Ovary (tissue), 7 donors: ENCODE measurements at regions not wholly inside any gene's neighbourhood (a gene's known extent, or its start where the extent isn't known, plus 50 kb on each side); places are given as distances from the start of the nearest gene placed in this dataset.
"Not testable (repeated sequence)": the region's sequence is repeated elsewhere in the genome, so short reads cannot be mapped to it uniquely, and the experiment has no call there.

Source experiments
- DNase-seq, 5 donors: peaks; one replicate each; pipeline ENCODE4 v3.0.0-alpha.2; 2019 to 2020
- H3K27ac ChIP-seq, 2 donors: fragments of 200-600 bp; one replicate each; pipeline versions ENCODE4 v1.5.1 to v1.8.0; 2019 to 2022
- H3K27me3 ChIP-seq: fragments of 200-600 bp; one replicate; pipeline ENCODE4 v1.8.0; 2022
- H3K36me3 ChIP-seq: fragments of 200-600 bp; sonication (generic); one replicate; pipeline ENCODE4 v1.5.1; 2019
- H3K4me1 ChIP-seq: one replicate; pipeline ENCODE4 v1.8.1; 2013; ENCODE audit warnings: mild to moderate bottlenecking, moderate library complexity; ENCODE audit not compliant: insufficient read depth
- H3K4me3 ChIP-seq: fragments of 200-600 bp; sonication (generic); one replicate; pipeline ENCODE4 v1.5.1; 2017
- H3K9me3 ChIP-seq, 2 donors: fragments of 200-600 bp in 1 of 2; sonication (generic) in 1 of 2; one replicate each; pipeline versions ENCODE4 v1.5.1 to v1.8.1; 2013 to 2019; ENCODE audit warnings: mild to moderate bottlenecking in 1 of 2, moderate library complexity in 1 of 2
- EP300 ChIP-seq: sonication (generic); formaldehyde crosslinking; IDR thresholded peaks from one replicate; pipeline ENCODE4 v1.6.1; 2017; ENCODE audit warnings: antibody characterized with exemption
- POLR2A ChIP-seq: fragments of 450-650 bp; IDR thresholded peaks from one replicate; pipeline ENCODE4 v1.6.1; 2017; ENCODE audit warnings: antibody characterized with exemption, mild to moderate bottlenecking, moderate library complexity
- WGBS, 3 donors: extraction: QIAGEN DNeasy Blood & Tissue Kit in 1 of 3; methylation state at CpG; one replicate each; pipeline versions ENCODE4 v1.1.5 to v1.1.7; 2013 to 2017; 5-methylcytosine and 5-hydroxymethylcytosine counted together
- intact Hi-C, 4 donors: fragments of 100-400 bp; cut with DNase I; formaldehyde crosslinking; loops; one replicate each; pipeline versions ENCODE4 v1.11.0 to v1.15.1; 2022 to 2023
- TF ChIP-seq, protein P1 (sequence below), 3 donors: fragments of 450-650 bp in 2 of 3; fragments of 200-600 bp in 1 of 3; IDR thresholded peaks; one replicate each; pipeline versions ENCODE4 v1.5.1 to v1.8.0; 2016 to 2022; ENCODE audit warnings: antibody characterized with exemption in 3 of 3, mild to moderate bottlenecking in 1 of 3
- donor health status: DM: no; HTN: no; CAD: no; lungs with moderate emphysema.
- donor health status: DM: no; HTN: no; CAD: no.
- donor health status: Bipolar disorder and iron deficiency.
- donor health status: DM: no; HTN: no; CAD: no.
- donor health status: DM: yes; HTN: yes; CAD: no.

DNA sequence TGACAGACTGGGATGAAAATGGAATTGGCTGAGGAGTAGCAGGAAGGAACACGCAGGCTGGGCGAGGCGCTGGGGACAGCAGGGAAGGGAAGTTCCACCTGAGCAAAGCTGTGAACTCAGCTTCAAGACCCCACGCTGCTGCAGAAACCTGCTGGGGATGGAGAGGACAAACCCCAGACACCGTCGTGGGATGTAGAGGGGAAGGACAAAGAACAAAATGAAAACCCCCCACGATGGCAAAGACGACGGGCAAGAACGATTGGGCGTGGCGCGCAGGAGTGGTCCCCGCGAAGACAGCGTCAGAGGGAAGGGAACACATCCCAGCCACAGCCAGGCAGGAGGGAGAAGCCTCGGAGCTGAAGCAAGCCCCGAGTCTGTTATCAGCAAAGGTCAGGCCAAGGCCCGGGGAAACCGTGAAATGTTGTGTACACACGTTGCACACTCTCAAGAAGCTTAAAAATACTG is 222.9 kb downstream of the NDUFA10 start:
- no peak overlapping the region for H3K27ac ChIP-seq
- no peaks in the 10 kb centered on the region for H3K36me3 ChIP-seq
- no peaks in the 10 kb centered on the region for H3K4me1 ChIP-seq
- intact Hi-C loops: no loop called here
- H3K4me3 ChIP-seq: no peak overlapping the region
- DNase-seq: peak in 1 of 5 donors; percentile 3
- H3K9me3 ChIP-seq: no peaks in the 10 kb centered on the region
- H3K27me3 ChIP-seq: no peaks in the 10 kb centered on the region
- WGBS, 3 donors: 66 to 73% (median 68%) methylated on average over 21 of the region's 21 CpGs
- TF ChIP-seq EP300: no peak
- no peak for TF ChIP-seq POLR2A
- TF ChIP-seq, protein P1, sequence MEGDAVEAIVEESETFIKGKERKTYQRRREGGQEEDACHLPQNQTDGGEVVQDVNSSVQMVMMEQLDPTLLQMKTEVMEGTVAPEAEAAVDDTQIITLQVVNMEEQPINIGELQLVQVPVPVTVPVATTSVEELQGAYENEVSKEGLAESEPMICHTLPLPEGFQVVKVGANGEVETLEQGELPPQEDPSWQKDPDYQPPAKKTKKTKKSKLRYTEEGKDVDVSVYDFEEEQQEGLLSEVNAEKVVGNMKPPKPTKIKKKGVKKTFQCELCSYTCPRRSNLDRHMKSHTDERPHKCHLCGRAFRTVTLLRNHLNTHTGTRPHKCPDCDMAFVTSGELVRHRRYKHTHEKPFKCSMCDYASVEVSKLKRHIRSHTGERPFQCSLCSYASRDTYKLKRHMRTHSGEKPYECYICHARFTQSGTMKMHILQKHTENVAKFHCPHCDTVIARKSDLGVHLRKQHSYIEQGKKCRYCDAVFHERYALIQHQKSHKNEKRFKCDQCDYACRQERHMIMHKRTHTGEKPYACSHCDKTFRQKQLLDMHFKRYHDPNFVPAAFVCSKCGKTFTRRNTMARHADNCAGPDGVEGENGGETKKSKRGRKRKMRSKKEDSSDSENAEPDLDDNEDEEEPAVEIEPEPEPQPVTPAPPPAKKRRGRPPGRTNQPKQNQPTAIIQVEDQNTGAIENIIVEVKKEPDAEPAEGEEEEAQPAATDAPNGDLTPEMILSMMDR (IDR thresholded peaks at IDR 0.05): no peak

DNA sequence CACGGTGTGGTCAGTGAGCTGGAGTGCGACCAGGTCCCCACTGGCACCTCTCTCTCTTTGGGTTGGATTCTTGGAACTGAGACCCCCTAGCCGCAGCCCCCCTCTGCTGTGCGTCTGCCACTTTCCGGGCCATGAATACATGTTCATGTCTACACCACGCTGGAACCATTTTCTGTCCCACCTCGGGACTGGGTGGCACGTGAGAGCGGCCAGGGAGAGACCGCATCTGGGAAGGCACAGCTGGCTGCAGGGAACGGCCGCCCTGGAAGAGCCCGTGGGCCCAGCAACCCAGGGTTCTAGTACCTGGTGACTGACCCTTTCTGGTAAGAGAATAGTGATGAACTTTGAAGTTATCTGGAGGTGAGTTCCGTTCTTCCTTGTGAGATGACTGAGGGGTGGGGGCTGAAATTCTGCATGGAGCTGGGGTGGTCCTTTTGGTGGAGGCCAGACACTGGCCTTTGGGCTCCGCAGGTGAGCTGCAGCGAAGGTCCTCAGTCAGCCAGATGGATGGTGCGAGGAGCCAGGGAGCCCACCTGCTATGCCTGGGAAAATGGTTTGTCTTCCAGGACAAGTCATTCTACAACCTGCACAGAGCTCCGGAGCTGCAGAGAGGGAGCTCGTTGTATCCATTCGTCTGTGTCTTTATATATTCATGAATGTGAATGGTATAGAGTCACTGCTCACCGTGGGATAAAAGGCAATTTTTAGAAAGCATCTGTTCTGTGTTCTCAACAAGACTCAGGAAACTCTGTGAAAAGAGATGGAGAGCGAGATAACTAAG is 223.5 kb downstream of the NDUFA10 start:
- TF ChIP-seq POLR2A: no peak
- no peak for TF ChIP-seq EP300
- TF ChIP-seq, protein P1 (IDR thresholded peaks at IDR 0.05): no peak
- Histone ChIP-seq H3K36me3 (no peaks in the 10 kb centered on the region), H3K27ac (no peak overlapping the region), H3K9me3 (no peaks in the 10 kb centered on the region), H3K4me3 (no peak overlapping the region), H3K27me3 (no peaks in the 10 kb centered on the region), H3K4me1 (no peaks in the 10 kb centered on the region)
- 85 to 93% (median 88%) methylated on average over 22 of the region's 22 CpGs for WGBS, 3 donors
- intact Hi-C loops: no loop called here
- peak in 2 of 5 donors; percentile 3 to 4 for DNase-seq

DNA sequence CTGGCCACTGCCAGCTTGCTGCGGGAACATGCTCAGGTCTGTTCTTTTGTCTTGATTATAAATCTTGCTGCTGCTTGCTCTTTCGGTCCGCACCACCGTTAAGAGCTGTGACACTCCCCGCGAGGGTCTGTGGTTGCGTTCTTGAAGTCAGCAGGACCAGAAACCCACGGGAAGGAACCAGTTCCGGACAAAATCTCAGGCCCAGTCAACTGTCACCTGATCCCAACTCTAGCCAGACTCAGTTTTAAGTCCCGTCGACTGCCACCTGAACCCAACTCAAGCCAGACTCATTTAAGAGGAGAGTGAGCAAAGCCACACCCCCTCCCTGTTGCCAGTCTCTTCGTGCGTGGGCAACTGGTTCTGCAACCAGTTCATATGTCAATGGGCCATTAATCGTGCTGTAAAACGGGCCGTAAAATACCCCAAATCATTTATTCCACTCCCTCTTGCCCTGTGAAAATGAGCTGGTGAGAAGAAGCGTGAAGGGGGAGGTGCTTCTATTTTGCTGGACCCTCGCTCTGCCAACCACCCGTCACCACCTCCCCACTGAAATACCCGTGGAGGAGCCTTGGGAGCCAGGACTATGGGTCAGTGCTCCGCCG is 224.3 kb downstream of the NDUFA10 start:
- H3K27ac ChIP-seq: no peak overlapping the region
- WGBS, 3 donors: 82 to 89% (median 83%) methylated on average over 22 of the region's 22 CpGs
- H3K36me3 ChIP-seq: no peaks in the 10 kb centered on the region
- peak in 2 of 5 donors; percentile 5 to 9 for DNase-seq
- H3K27me3 ChIP-seq: no peaks in the 10 kb centered on the region
- H3K9me3 ChIP-seq: no peaks in the 10 kb centered on the region
- TF ChIP-seq POLR2A (no peak), EP300 (no peak)
- TF ChIP-seq, protein P1 (IDR thresholded peaks at IDR 0.05): no peak
- H3K4me1 ChIP-seq: no peaks in the 10 kb centered on the region
- intact Hi-C loops: no loop called here
- H3K4me3 ChIP-seq: no peak overlapping the region

DNA sequence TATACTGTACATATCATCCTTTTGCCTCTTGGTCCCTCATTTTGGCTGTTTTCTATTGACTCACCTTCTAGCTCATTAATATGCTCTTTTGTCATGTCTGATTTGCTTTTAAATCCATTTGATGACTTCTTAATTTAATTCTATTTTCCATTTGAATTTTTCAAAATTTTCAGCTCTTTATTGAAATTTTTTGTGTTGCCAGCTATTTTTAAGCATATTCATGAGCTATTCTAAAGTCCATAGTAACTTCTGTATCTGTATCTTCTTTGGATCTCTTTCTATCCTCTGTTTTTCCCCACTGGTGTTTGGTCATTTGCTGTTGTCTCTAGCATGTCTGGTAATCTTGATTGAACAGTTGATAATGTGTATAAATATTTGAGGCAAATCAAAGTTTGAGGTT is 227.8 kb downstream of the NDUFA10 start:
- Histone ChIP-seq H3K4me1 (no peaks in the 10 kb centered on the region), H3K36me3 (no peaks in the 10 kb centered on the region), H3K27me3 (no peaks in the 10 kb centered on the region), H3K27ac (no peak overlapping the region), H3K4me3 (no peak overlapping the region), H3K9me3 (no peaks in the 10 kb centered on the region)
- intact Hi-C loops: no loop called here
- no peak for DNase-seq
- TF ChIP-seq, protein P1 (IDR thresholded peaks at IDR 0.05): no peak
- TF ChIP-seq EP300 (no peak), POLR2A (no peak)

DNA sequence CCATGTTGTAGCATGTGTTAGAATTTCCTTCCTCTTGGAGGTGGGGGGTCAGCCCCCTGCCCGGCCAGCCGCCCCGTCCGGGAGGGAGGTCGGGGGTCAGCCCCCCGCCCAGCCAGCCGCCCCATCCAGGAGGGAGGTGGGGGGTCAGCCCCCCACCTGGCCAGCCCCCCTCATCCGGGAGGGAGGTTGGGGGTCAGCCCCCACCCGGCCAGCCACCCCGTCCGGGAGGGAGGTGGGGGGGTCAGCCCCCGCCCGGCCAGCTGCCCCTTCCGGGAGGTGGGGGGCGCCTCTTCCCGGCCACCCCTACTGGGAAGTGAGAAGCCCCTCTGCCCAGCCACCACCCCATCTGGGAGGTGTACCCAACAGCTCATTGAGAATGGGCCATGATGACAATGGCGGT is 229.4 kb downstream of the NDUFA10 start:
- H3K4me3 ChIP-seq, H3K4me1 ChIP-seq, H3K27ac ChIP-seq, H3K9me3 ChIP-seq, H3K36me3 ChIP-seq, H3K27me3 ChIP-seq, intact Hi-C loops: not testable (repeated sequence)
- peak in 1 of 5 donors; percentile 1 for DNase-seq
- WGBS, 3 donors: 91 to 94% (median 94%) methylated on average over 12 to 16 of the region's 17 CpGs
